Endothelial cell (in vitro differentiated cells): ENCODE measurements at regions not wholly inside any gene's neighbourhood (a gene's known extent, or its start where the extent isn't known, plus 50 kb on each side); places are given as distances from the start of the nearest gene placed in this dataset.

ENCODE experiments used
- DNase-seq: peaks from one replicate; pipeline ENCODE4 v3.0.0; 2021; ENCODE audit warnings: low spot score
- H3K27ac Mint-ChIP-seq: one replicate; pipeline ENCODE4 v1.8.0; 2021; ENCODE audit warnings: mixed read lengths, inconsistent platforms; ENCODE audit not compliant: unreplicated experiment
- H3K27me3 Mint-ChIP-seq: one replicate; pipeline ENCODE4 v1.8.0; 2021; ENCODE audit warnings: mild to moderate bottlenecking, moderate library complexity, mixed read lengths, inconsistent platforms; ENCODE audit not compliant: unreplicated experiment
- H3K36me3 Mint-ChIP-seq: one replicate; pipeline ENCODE4 v1.8.0; 2021; ENCODE audit warnings: mild to moderate bottlenecking, low read depth, mixed read lengths, inconsistent platforms; ENCODE audit not compliant: unreplicated experiment
- H3K4me1 Mint-ChIP-seq: one replicate; pipeline ENCODE4 v1.8.0; 2021; ENCODE audit warnings: mild to moderate bottlenecking, mixed read lengths, inconsistent platforms; ENCODE audit not compliant: unreplicated experiment
- H3K4me3 Mint-ChIP-seq: one replicate; pipeline ENCODE4 v1.8.0; 2021; ENCODE audit warnings: mild to moderate bottlenecking, mixed read lengths, inconsistent platforms; ENCODE audit not compliant: unreplicated experiment
- H3K9me3 Mint-ChIP-seq: one replicate; pipeline ENCODE4 v1.8.0; 2021; ENCODE audit warnings: mixed read lengths, inconsistent platforms; ENCODE audit not compliant: unreplicated experiment
- TF ChIP-seq, protein P1 (sequence below): fragments of 200-600 bp; sonication (generic); IDR thresholded peaks from one replicate; pipeline ENCODE4 v1.5.0; 2021; ENCODE audit warnings: antibody characterized with exemption; ENCODE audit not compliant: unreplicated experiment

DNA sequence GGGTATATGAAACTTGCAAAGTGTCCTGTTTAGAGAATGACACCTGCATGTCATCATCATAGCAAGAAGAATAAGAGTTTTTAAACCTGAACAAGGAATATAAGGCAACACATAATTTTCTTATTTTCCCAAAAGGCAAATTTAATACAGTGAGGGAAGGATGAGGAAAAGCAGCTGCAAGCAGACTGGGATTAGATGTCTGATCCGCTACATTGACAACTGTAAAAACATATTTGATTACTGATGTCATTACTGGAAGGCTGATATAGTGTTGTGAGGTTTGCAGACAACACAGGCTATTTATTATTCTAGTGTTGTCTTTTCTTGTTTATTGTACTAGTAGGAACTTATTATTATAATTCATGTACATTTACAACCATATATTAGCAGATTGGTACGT is 528.7 kb downstream of the ZIC1 start:
- Mint-ChIP-seq H3K9me3 (no peaks in the 10 kb centered on the region), H3K27ac (no peak overlapping the region), H3K4me3 (no peak overlapping the region), H3K27me3 (no peaks in the 10 kb centered on the region), H3K36me3 (no peaks in the 10 kb centered on the region), H3K4me1 (peaks cover 16% of the 10 kb centered on the region)
- no peak for DNase-seq
- TF ChIP-seq, protein P1, sequence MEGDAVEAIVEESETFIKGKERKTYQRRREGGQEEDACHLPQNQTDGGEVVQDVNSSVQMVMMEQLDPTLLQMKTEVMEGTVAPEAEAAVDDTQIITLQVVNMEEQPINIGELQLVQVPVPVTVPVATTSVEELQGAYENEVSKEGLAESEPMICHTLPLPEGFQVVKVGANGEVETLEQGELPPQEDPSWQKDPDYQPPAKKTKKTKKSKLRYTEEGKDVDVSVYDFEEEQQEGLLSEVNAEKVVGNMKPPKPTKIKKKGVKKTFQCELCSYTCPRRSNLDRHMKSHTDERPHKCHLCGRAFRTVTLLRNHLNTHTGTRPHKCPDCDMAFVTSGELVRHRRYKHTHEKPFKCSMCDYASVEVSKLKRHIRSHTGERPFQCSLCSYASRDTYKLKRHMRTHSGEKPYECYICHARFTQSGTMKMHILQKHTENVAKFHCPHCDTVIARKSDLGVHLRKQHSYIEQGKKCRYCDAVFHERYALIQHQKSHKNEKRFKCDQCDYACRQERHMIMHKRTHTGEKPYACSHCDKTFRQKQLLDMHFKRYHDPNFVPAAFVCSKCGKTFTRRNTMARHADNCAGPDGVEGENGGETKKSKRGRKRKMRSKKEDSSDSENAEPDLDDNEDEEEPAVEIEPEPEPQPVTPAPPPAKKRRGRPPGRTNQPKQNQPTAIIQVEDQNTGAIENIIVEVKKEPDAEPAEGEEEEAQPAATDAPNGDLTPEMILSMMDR = no peak

DNA sequence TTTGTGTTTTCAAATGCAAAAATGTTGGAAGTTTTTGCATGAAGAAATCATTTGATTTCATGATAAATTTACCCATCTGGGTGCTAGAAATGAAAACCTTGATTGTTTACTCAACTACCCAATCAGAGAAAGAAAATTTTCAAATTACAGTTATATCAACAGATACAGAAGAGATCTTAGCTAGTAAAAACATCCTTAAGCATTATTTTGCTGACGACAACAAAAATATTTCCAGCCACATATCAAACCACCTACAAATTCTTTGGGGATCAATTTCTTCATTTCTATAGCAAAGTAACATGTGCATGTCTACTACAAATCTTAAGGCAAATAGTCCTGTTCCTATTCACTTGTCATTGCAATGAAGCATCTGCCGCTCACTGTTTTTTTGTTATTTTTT is 530.3 kb downstream of the ZIC1 start:
- no peak overlapping the region for H3K4me3 Mint-ChIP-seq
- H3K27ac Mint-ChIP-seq = no peak overlapping the region

DNA sequence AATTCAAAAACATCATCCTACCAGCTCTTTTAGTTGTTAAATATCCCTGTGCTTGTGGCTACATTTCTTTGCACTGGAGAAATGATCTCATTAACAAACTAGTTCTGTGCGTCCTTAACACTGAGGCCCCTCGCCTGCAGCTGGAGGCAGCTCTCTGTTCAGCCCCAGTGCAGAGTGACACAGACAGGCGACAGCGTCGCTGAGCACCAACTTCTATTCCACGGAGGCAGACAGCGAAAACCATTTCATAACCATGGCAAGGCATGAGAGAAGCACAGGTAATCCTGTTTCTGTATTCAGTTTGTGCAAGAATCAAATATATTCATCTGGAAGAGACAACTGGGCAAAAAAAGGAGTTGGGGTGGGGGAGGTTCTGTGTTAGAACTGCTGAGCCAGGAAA is 530.7 kb downstream of the ZIC1 start:
- H3K4me1 Mint-ChIP-seq = peaks cover 9% of the 10 kb centered on the region
- no peaks in the 10 kb centered on the region for H3K9me3 Mint-ChIP-seq
- no peak overlapping the region for H3K27ac Mint-ChIP-seq
- H3K36me3 Mint-ChIP-seq = no peaks in the 10 kb centered on the region
- TF ChIP-seq, protein P1 = no peak
- no peaks in the 10 kb centered on the region for H3K27me3 Mint-ChIP-seq
- no peak overlapping the region for H3K4me3 Mint-ChIP-seq
- DNase-seq = no peak

More for the DNA sequence above, 530.3 kb downstream of the ZIC1 start:
- no peak for DNase-seq
- H3K9me3 Mint-ChIP-seq = no peaks in the 10 kb centered on the region
- peaks cover 13% of the 10 kb centered on the region for H3K4me1 Mint-ChIP-seq
- H3K27me3 Mint-ChIP-seq = no peaks in the 10 kb centered on the region
- TF ChIP-seq, protein P1 = no peak
- no peaks in the 10 kb centered on the region for H3K36me3 Mint-ChIP-seq

DNA sequence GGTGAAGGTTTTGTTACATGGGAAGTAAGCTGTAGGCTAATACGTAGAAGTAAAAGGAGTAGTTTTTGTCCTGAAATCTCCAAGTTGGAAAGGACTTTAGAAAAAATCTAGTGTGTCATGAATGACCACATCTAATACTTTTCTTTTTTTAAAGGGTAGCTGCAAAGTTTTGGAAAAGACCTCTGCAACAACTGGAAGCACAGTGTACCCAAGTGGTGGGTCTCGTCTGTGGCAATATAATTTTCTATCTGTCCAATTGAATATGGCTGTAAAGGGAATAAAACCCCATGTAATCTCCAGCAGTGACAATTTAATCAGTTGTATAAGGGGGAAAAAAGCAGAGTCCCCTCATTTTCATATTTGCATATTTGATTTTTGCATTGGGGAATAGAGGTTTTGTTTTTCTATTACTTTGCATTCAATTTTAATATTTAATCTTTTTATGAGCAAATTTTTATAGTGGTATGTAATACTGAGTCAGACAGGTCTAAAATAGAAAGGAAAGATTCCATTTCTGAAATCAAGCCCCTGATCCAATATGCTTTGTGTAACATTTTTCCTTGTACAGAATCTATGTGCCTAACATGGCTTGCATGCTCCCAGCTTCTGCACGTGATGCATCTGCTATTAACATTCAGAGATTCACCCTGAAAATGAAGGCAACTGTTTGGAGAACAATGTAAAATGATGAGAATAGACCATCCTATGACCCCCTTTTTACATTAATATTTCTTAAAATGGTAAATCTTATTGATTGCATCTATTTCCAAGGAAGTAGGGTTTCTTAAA is 531.4 kb downstream of the ZIC1 start:
- Mint-ChIP-seq H3K27ac (no peak overlapping the region), H3K4me1 (peaks cover 4% of the 10 kb centered on the region), H3K4me3 (no peak overlapping the region), H3K36me3 (no peaks in the 10 kb centered on the region), H3K27me3 (no peaks in the 10 kb centered on the region), H3K9me3 (no peaks in the 10 kb centered on the region)
- TF ChIP-seq, protein P1 = no peak
- DNase-seq = no peak

DNA sequence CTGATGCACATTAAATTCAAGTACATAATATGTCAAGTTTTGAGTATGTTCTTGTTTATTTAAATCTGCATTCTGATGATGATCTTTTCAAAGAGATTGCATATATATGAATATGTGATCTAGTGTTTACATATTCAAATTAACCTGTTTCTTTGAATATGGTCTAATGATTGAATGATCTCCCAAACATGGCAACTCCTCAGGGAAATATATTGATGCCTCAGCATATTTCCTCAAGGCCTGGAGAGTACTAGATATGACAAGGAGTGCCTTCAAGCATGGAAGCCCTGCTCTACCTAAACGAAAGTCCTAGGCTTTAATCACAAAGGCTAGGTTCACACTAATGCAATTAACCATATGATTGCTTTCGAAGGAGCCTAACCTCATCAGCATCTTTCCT is 532.8 kb downstream of the ZIC1 start:
- no peak for DNase-seq
- no peaks in the 10 kb centered on the region for H3K27me3 Mint-ChIP-seq
- H3K4me3 Mint-ChIP-seq = no peak overlapping the region
- TF ChIP-seq, protein P1 = no peak
- H3K27ac Mint-ChIP-seq = no peak overlapping the region
- peaks cover 4% of the 10 kb centered on the region for H3K4me1 Mint-ChIP-seq
- H3K9me3 Mint-ChIP-seq = no peaks in the 10 kb centered on the region
- no peaks in the 10 kb centered on the region for H3K36me3 Mint-ChIP-seq
